ENCODE measurements at regions not wholly inside any gene's neighbourhood (a gene's known extent, or its start where the extent isn't known, plus 50 kb on each side); places are given as distances from the start of the nearest gene placed in this dataset.
"Not testable (repeated sequence)": the region's sequence is repeated elsewhere in the genome, so short reads cannot be mapped to it uniquely, and the experiment has no call there.

GRCh38 chr7:13757841-13758240 lies 231.6 kb downstream of the ETV1 start:
- intact Hi-C loops (cut with DNase I): no loop called here
- H3K27ac ChIP-seq: no peak overlapping the region
- no peaks in the 10 kb centered on the region for H3K9me3 ChIP-seq
- H3K27me3 ChIP-seq (ENCODE audit: insufficient read depth in 3 of 3, low read length in 2 of 3): no peaks in the 10 kb centered on the region
- ATAC-seq (no peak), DNase-seq (no peak)
- TF ChIP-seq CTCF (IDR thresholded peaks at IDR 0.05): no peak
- H3K4me1 ChIP-seq: no peaks in the 10 kb centered on the region
- 75 to 95% (median 77%) methylated on average over 1 of the region's 1 CpG for WGBS, 3 donors
- no peak overlapping the region for H3K4me3 ChIP-seq
- no peaks in the 10 kb centered on the region for H3K36me3 ChIP-seq (ENCODE audit: insufficient read depth in 1 of 2, low read depth in 1 of 2)

GRCh38 chr7:13765853-13766252 lies 223.6 kb downstream of the ETV1 start:
- H3K36me3 ChIP-seq (ENCODE audit: insufficient read depth in 1 of 2, low read depth in 1 of 2); H3K27me3 ChIP-seq (ENCODE audit: insufficient read depth in 3 of 3, low read length in 2 of 3); H3K4me1 ChIP-seq; ATAC-seq; H3K9me3 ChIP-seq; H3K4me3 ChIP-seq; DNase-seq; intact Hi-C loops (cut with DNase I); H3K27ac ChIP-seq: not testable (repeated sequence)
- WGBS, 3 donors: 92 to 95% (median 94%) methylated on average over 11 to 16 of the region's 16 CpGs

- intact Hi-C loops (cut with DNase I): no loop called here
- no peaks in the 10 kb centered on the region for H3K27me3 ChIP-seq (ENCODE audit: insufficient read depth in 3 of 3, low read length in 2 of 3)
- WGBS, 3 donors: 18 to 19% (median 19%) methylated on average over 1 of the region's 1 CpG
- H3K9me3 ChIP-seq: no peaks in the 10 kb centered on the region
- DNase-seq: no peak
- no peak overlapping the region for H3K4me3 ChIP-seq
- no peaks in the 10 kb centered on the region for H3K4me1 ChIP-seq
- no peak overlapping the region for H3K27ac ChIP-seq
- ATAC-seq: no peak
- TF ChIP-seq CTCF (IDR thresholded peaks at IDR 0.05): no peak
- H3K36me3 ChIP-seq (ENCODE audit: insufficient read depth in 1 of 2, low read depth in 1 of 2): no peaks in the 10 kb centered on the region
Observed at GRCh38 chr7:13770305-13770704, 219.2 kb downstream of the ETV1 start.

GRCh38 chr7:13774976-13775375 lies 214.5 kb downstream of the ETV1 start:
- Histone ChIP-seq H3K27me3 (ENCODE audit: insufficient read depth in 3 of 3, low read length in 2 of 3) (no peaks in the 10 kb centered on the region), H3K27ac (no peak overlapping the region), H3K4me3 (no peak overlapping the region), H3K4me1 (no peaks in the 10 kb centered on the region), H3K9me3 (no peaks in the 10 kb centered on the region), H3K36me3 (ENCODE audit: insufficient read depth in 1 of 2, low read depth in 1 of 2) (no peaks in the 10 kb centered on the region)
- no peak for DNase-seq
- intact Hi-C loops (cut with DNase I): no loop called here
- no peak for TF ChIP-seq CTCF (IDR thresholded peaks at IDR 0.05)
- WGBS, 3 donors: 50 to 87% (median 69%) methylated on average over 2 of the region's 2 CpGs
- no peak for ATAC-seq

GRCh38 chr7:13777242-13777641 lies 212.2 kb downstream of the ETV1 start:
- Histone ChIP-seq H3K36me3 (ENCODE audit: insufficient read depth in 1 of 2, low read depth in 1 of 2) (no peaks in the 10 kb centered on the region), H3K27ac (no peak overlapping the region), H3K9me3 (no peaks in the 10 kb centered on the region), H3K4me3 (no peak overlapping the region), H3K27me3 (ENCODE audit: insufficient read depth in 3 of 3, low read length in 2 of 3) (no peaks in the 10 kb centered on the region), H3K4me1 (no peaks in the 10 kb centered on the region)
- ATAC-seq: no peak
- 85 to 89% (median 85%) methylated on average over 3 of the region's 3 CpGs for WGBS, 3 donors
- intact Hi-C loops (cut with DNase I): no loop called here
- DNase-seq: no peak
- TF ChIP-seq CTCF (IDR thresholded peaks at IDR 0.05): no peak

All from psoas muscle (tissue), 7 donors.